Calu3 (cell line): ENCODE measurements at regions not wholly inside any gene's neighbourhood (a gene's known extent, or its start where the extent isn't known, plus 50 kb on each side); places are given as distances from the start of the nearest gene placed in this dataset.

Source experiments
- BruUV-seq: library from RNA; stranded (reverse); fragments of 400-500 nt; replicated peaks from 2 replicates; lab custom pipeline; 2021; lab: Mats Ljungman, UMichigan
- CTCF ChIA-PET: fragments of 300-600 bp; sonication (Branson Sonifier 250); formaldehyde crosslinking; loops from one replicate; lab custom pipeline; 2022; ENCODE audit warnings: antibody characterized with exemption; lab: Charles Lee
- DNase-seq: peaks from one replicate; pipeline ENCODE4 v3.0.0; 2022
- H3K27ac Mint-ChIP-seq: one replicate; pipeline ENCODE4 v1.8.0; 2022; ENCODE audit warnings: mixed read lengths; ENCODE audit not compliant: unreplicated experiment
- H3K27me3 Mint-ChIP-seq: one replicate; pipeline ENCODE4 v1.8.0; 2022; ENCODE audit warnings: mixed read lengths; ENCODE audit not compliant: unreplicated experiment
- H3K36me3 Mint-ChIP-seq: one replicate; pipeline ENCODE4 v1.8.0; 2022; ENCODE audit warnings: mild to moderate bottlenecking, moderate library complexity, mixed read lengths; ENCODE audit not compliant: insufficient read depth, unreplicated experiment
- H3K4me1 Mint-ChIP-seq: one replicate; pipeline ENCODE4 v1.8.0; 2022; ENCODE audit warnings: mild to moderate bottlenecking, low read depth, mixed read lengths; ENCODE audit not compliant: unreplicated experiment
- H3K4me3 Mint-ChIP-seq: one replicate; pipeline ENCODE4 v1.8.0; 2022; ENCODE audit warnings: mild to moderate bottlenecking, low read depth, moderate library complexity, mixed read lengths; ENCODE audit not compliant: unreplicated experiment
- H3K9me3 Mint-ChIP-seq: one replicate; pipeline ENCODE4 v1.8.0; 2022; ENCODE audit warnings: low read depth, mixed read lengths; ENCODE audit not compliant: unreplicated experiment
- intact Hi-C: fragments of 100-400 bp; cut with micrococcal nuclease; formaldehyde crosslinking; loops from one replicate; pipeline ENCODE4 v1.10.0; 2022; ENCODE audit not compliant: unreplicated experiment
- TF ChIP-seq, protein P1 (sequence below): fragments of 200-600 bp; IDR thresholded peaks from one replicate; pipeline ENCODE4 v1.8.0; 2022; ENCODE audit warnings: antibody characterized with exemption; ENCODE audit not compliant: unreplicated experiment

- TF ChIP-seq, protein P1, sequence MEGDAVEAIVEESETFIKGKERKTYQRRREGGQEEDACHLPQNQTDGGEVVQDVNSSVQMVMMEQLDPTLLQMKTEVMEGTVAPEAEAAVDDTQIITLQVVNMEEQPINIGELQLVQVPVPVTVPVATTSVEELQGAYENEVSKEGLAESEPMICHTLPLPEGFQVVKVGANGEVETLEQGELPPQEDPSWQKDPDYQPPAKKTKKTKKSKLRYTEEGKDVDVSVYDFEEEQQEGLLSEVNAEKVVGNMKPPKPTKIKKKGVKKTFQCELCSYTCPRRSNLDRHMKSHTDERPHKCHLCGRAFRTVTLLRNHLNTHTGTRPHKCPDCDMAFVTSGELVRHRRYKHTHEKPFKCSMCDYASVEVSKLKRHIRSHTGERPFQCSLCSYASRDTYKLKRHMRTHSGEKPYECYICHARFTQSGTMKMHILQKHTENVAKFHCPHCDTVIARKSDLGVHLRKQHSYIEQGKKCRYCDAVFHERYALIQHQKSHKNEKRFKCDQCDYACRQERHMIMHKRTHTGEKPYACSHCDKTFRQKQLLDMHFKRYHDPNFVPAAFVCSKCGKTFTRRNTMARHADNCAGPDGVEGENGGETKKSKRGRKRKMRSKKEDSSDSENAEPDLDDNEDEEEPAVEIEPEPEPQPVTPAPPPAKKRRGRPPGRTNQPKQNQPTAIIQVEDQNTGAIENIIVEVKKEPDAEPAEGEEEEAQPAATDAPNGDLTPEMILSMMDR = no peak
- Mint-ChIP-seq H3K27me3 (peaks cover 100% of the 10 kb centered on the region), H3K4me3 (no peak overlapping the region), H3K9me3 (no peaks in the 10 kb centered on the region), H3K36me3 (no peaks in the 10 kb centered on the region), H3K27ac (no peak overlapping the region), H3K4me1 (no peaks in the 10 kb centered on the region)
- intact Hi-C loops = no loop called here
- no TSS peak for BruUV-seq
- DNase-seq = no peak
- CTCF ChIA-PET = no interaction called here
Measured at GRCh38 chr22:47284822-47285221, 522.4 kb downstream of the TBC1D22A start.

- H3K4me1 Mint-ChIP-seq = no peaks in the 10 kb centered on the region
- intact Hi-C loops = no loop called here
- no peak for DNase-seq
- CTCF ChIA-PET = no interaction called here
- BruUV-seq = no TSS peak
- TF ChIP-seq, protein P1 = no peak
- H3K36me3 Mint-ChIP-seq = no peaks in the 10 kb centered on the region
- no peak overlapping the region for H3K4me3 Mint-ChIP-seq
- H3K27me3 Mint-ChIP-seq = peaks cover 100% of the 10 kb centered on the region
- H3K9me3 Mint-ChIP-seq = no peaks in the 10 kb centered on the region
- H3K27ac Mint-ChIP-seq = no peak overlapping the region
Measured at GRCh38 chr22:47284360-47284759, 521.9 kb downstream of the TBC1D22A start.

DNA sequence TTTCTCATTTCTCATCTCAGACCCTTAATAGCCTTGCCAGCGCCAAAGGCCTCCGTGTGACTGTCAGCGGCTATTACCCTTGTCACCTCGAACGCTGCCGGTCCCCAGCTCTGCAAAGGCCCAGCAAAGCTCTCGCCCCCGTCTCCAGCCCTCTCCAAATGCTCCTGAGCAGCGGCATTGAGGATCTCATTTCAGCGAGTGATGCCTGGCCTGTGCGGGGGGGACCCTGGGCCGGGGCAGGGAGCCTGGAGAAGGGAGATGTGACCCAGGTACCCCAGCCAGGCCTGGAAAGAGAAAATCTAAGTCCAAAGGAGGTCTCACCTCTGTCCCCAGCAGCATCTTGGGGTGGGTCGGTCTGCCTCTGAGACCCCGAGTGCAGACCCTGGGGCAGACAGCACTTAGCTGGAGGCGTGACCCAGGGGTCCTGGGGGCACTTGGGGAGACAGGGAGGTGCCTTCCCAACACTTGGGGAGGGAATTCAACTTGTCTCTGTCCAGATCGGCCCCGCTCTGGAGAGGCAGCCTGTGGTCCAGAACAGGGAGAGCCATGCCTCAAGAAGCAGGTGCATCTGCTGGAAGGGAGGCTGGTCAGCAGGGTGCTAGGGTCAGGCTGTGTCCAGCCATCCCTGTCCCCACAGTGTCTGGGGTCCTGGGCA lies 521.3 kb downstream of the TBC1D22A start:
- peaks cover 100% of the 10 kb centered on the region for H3K27me3 Mint-ChIP-seq
- no peak for DNase-seq
- H3K36me3 Mint-ChIP-seq = no peaks in the 10 kb centered on the region
- BruUV-seq = no TSS peak
- no peak overlapping the region for H3K27ac Mint-ChIP-seq
- H3K4me3 Mint-ChIP-seq = no peak overlapping the region
- no peaks in the 10 kb centered on the region for H3K4me1 Mint-ChIP-seq
- TF ChIP-seq, protein P1 = no peak
- intact Hi-C loops = no loop called here
- no peaks in the 10 kb centered on the region for H3K9me3 Mint-ChIP-seq
- CTCF ChIA-PET = no interaction called here

GRCh38 chr22:47282851-47283250 lies 520.4 kb downstream of the TBC1D22A start:
- TF ChIP-seq, protein P1 = no peak
- intact Hi-C loops = no loop called here
- H3K27me3 Mint-ChIP-seq = peaks cover 100% of the 10 kb centered on the region
- CTCF ChIA-PET = no interaction called here
- no peaks in the 10 kb centered on the region for H3K9me3 Mint-ChIP-seq
- no peaks in the 10 kb centered on the region for H3K4me1 Mint-ChIP-seq
- DNase-seq = no peak
- H3K36me3 Mint-ChIP-seq = no peaks in the 10 kb centered on the region
- no peak overlapping the region for H3K27ac Mint-ChIP-seq
- no peak overlapping the region for H3K4me3 Mint-ChIP-seq
- no TSS peak for BruUV-seq
